ENCODE measurements at regions not wholly inside any gene's neighbourhood (a gene's known extent, or its start where the extent isn't known, plus 50 kb on each side); places are given as distances from the start of the nearest gene placed in this dataset.

DNA sequence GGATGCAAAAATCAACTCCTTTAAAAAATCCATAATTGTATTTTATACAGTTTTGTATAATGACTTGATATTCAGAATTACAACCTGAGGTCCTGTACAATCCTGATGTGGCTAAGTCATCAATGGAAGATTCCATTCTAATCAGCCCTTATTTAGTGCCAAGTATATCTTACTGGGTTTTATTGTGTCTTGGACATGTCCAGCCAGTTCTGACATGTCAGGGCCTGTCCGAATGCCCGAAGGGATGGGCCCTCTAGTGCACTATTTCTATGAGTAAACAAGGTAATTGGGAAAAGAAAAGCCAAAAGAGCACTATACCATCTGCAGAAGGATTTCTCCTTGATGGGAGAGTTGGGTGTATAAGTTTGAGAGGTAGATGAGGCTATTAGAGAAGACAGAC lies 412.9 kb downstream of the METTL15 start:
- TF ChIP-seq, protein P1, sequence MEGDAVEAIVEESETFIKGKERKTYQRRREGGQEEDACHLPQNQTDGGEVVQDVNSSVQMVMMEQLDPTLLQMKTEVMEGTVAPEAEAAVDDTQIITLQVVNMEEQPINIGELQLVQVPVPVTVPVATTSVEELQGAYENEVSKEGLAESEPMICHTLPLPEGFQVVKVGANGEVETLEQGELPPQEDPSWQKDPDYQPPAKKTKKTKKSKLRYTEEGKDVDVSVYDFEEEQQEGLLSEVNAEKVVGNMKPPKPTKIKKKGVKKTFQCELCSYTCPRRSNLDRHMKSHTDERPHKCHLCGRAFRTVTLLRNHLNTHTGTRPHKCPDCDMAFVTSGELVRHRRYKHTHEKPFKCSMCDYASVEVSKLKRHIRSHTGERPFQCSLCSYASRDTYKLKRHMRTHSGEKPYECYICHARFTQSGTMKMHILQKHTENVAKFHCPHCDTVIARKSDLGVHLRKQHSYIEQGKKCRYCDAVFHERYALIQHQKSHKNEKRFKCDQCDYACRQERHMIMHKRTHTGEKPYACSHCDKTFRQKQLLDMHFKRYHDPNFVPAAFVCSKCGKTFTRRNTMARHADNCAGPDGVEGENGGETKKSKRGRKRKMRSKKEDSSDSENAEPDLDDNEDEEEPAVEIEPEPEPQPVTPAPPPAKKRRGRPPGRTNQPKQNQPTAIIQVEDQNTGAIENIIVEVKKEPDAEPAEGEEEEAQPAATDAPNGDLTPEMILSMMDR (IDR thresholded peaks at IDR 0.05) = no peak
- no peak for TF ChIP-seq EZH2phosphoT487 (IDR thresholded peaks at IDR 0.05; ENCODE audit: borderline replicate concordance, low read depth)
- no peak for TF ChIP-seq TAF1 (IDR thresholded peaks at IDR 0.05; ENCODE audit: borderline replicate concordance, low read depth, low read length)
- no peak for TF ChIP-seq SMC3 (IDR thresholded peaks at IDR 0.05; ENCODE audit: low read depth, low read length)
- TF ChIP-seq, protein P2, sequence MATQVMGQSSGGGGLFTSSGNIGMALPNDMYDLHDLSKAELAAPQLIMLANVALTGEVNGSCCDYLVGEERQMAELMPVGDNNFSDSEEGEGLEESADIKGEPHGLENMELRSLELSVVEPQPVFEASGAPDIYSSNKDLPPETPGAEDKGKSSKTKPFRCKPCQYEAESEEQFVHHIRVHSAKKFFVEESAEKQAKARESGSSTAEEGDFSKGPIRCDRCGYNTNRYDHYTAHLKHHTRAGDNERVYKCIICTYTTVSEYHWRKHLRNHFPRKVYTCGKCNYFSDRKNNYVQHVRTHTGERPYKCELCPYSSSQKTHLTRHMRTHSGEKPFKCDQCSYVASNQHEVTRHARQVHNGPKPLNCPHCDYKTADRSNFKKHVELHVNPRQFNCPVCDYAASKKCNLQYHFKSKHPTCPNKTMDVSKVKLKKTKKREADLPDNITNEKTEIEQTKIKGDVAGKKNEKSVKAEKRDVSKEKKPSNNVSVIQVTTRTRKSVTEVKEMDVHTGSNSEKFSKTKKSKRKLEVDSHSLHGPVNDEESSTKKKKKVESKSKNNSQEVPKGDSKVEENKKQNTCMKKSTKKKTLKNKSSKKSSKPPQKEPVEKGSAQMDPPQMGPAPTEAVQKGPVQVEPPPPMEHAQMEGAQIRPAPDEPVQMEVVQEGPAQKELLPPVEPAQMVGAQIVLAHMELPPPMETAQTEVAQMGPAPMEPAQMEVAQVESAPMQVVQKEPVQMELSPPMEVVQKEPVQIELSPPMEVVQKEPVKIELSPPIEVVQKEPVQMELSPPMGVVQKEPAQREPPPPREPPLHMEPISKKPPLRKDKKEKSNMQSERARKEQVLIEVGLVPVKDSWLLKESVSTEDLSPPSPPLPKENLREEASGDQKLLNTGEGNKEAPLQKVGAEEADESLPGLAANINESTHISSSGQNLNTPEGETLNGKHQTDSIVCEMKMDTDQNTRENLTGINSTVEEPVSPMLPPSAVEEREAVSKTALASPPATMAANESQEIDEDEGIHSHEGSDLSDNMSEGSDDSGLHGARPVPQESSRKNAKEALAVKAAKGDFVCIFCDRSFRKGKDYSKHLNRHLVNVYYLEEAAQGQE (IDR thresholded peaks at IDR 0.05; ENCODE audit: low read depth, low read length) = no peak
- no peak for TF ChIP-seq TEAD4 (IDR thresholded peaks at IDR 0.05; ENCODE audit: borderline replicate concordance, insufficient read depth)
- TF ChIP-seq GATA2 (CRISPR knock-in tag; IDR thresholded peaks at IDR 0.05) = no peak
- TF ChIP-seq, protein P3, sequence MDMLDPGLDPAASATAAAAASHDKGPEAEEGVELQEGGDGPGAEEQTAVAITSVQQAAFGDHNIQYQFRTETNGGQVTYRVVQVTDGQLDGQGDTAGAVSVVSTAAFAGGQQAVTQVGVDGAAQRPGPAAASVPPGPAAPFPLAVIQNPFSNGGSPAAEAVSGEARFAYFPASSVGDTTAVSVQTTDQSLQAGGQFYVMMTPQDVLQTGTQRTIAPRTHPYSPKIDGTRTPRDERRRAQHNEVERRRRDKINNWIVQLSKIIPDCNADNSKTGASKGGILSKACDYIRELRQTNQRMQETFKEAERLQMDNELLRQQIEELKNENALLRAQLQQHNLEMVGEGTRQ (IDR thresholded peaks at IDR 0.05; ENCODE audit: borderline replicate concordance, low read depth, low read length) = no peak
- no peak for TF ChIP-seq RFX5 (IDR thresholded peaks at IDR 0.05; ENCODE audit: low read length)
- no peak for TF ChIP-seq CHD2 (IDR thresholded peaks at IDR 0.05; ENCODE audit: low read length, partially characterized antibody)
- no peak for TF ChIP-seq MEF2A (IDR thresholded peaks at IDR 0.05; ENCODE audit: borderline replicate concordance, low read depth)
- TF ChIP-seq RAD21 (IDR thresholded peaks at IDR 0.05; ENCODE audit: low read length) = no peak
- TF ChIP-seq POLR2AphosphoS5 (IDR thresholded peaks at IDR 0.05; ENCODE audit: low read depth, low read length) = no peak
